Esophagus squamous epithelium (tissue), 4 donors: ENCODE measurements at regions not wholly inside any gene's neighbourhood (a gene's known extent, or its start where the extent isn't known, plus 50 kb on each side); places are given as distances from the start of the nearest gene placed in this dataset.
A peak's percentile ranks its signal among the peaks of the same experiment; 100 is the strongest.

ENCODE experiments used
- POLR2A ChIP-seq, 4 donors: fragments of 450-650 bp; IDR thresholded peaks; one replicate each; pipeline ENCODE4 v1.6.1; 2017; ENCODE audit warnings: antibody characterized with exemption in 4 of 4, mild to moderate bottlenecking in 4 of 4, moderate library complexity in 3 of 4
- TF ChIP-seq, protein P1 (sequence below), 6 experiments: fragments of 450-650 bp in 4 of 6; fragments of 200-600 bp in 2 of 6; sonication (generic) in 2 of 6; IDR thresholded peaks; one replicate each; pipeline ENCODE4 v1.5.1; 2016 to 2019; ENCODE audit warnings: antibody characterized with exemption in 6 of 6, mild to moderate bottlenecking in 4 of 6, moderate library complexity in 4 of 6

DNA sequence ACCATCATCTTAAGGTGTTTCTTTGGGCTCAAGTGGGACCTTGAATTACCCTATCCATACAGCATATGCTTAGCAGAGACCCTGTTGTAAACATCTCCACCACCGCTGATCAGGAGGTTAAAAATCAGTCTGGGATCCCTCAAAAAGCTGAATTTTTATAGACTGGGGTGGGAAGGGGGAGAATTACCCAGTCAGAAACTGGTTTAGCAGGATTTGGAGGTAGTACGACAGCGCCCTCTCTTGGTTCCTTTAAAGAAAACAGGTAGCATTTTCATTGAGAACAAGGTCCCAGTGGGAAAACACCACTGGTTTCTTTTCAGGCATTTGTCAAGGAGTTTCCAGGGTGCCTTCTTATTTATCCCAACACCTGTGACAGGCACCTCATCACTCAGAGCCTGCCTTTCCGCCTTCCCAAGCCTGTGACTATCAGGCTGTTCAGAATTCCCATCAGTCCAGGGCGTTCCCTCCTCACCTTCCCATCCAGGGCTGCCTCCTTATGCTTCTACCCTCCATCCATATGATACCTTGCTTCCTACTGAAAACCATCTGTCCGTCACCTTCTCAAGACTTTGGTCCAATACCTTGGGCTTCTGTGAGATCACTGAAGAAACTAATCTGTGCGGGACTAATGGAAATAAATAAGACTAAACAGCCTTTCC lies 203.8 kb upstream of the RAI14 start:
- TF ChIP-seq, protein P1, sequence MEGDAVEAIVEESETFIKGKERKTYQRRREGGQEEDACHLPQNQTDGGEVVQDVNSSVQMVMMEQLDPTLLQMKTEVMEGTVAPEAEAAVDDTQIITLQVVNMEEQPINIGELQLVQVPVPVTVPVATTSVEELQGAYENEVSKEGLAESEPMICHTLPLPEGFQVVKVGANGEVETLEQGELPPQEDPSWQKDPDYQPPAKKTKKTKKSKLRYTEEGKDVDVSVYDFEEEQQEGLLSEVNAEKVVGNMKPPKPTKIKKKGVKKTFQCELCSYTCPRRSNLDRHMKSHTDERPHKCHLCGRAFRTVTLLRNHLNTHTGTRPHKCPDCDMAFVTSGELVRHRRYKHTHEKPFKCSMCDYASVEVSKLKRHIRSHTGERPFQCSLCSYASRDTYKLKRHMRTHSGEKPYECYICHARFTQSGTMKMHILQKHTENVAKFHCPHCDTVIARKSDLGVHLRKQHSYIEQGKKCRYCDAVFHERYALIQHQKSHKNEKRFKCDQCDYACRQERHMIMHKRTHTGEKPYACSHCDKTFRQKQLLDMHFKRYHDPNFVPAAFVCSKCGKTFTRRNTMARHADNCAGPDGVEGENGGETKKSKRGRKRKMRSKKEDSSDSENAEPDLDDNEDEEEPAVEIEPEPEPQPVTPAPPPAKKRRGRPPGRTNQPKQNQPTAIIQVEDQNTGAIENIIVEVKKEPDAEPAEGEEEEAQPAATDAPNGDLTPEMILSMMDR (IDR thresholded peaks at IDR 0.05): peak in 5 of 6 experiments; percentile 16 to 69 (median 40)
- TF ChIP-seq POLR2A (IDR thresholded peaks at IDR 0.05): no peak
